Liver (tissue), 8 donors: ENCODE measurements at regions not wholly inside any gene's neighbourhood (a gene's known extent, or its start where the extent isn't known, plus 50 kb on each side); places are given as distances from the start of the nearest gene placed in this dataset.

Experiments used
- DNase-seq: peaks from one replicate; pipeline ENCODE4 v3.0.0-alpha.2; 2017; ENCODE audit warnings: low spot score
- H3K27ac ChIP-seq, 2 donors: one replicate each; pipeline ENCODE4 v1.7.0; 2013; ENCODE audit warnings: inconsistent platforms in 2 of 2, low read length in 2 of 2, control low read depth in 1 of 2, low read depth in 1 of 2, mild to moderate bottlenecking in 1 of 2
- H3K27me3 ChIP-seq, 4 donors: one replicate each; pipeline versions ENCODE4 v1.6.1 to v1.7.0; 2013; ENCODE audit warnings: low read length in 3 of 4, inconsistent platforms in 1 of 4, mild to moderate bottlenecking in 1 of 4, moderate library complexity in 1 of 4; ENCODE audit not compliant: control insufficient read depth in 4 of 4, insufficient read depth in 4 of 4
- H3K36me3 ChIP-seq, 4 donors: one replicate each; pipeline versions ENCODE4 v1.6.1 to v1.7.0; 2013; ENCODE audit warnings: low read length in 3 of 4, mild to moderate bottlenecking in 3 of 4, low read depth in 1 of 4, moderate library complexity in 1 of 4; ENCODE audit not compliant: control insufficient read depth in 4 of 4, insufficient read depth in 3 of 4
- H3K4me1 ChIP-seq, 4 donors: one replicate each; pipeline versions ENCODE4 v1.6.1 to v1.7.0; 2013; ENCODE audit warnings: low read length in 3 of 4, mild to moderate bottlenecking in 3 of 4, moderate library complexity in 1 of 4; ENCODE audit not compliant: control insufficient read depth in 4 of 4, insufficient read depth in 4 of 4
- H3K4me3 ChIP-seq, 3 donors: one replicate each; pipeline versions ENCODE4 v1.6.1 to v1.7.0; 2013; ENCODE audit warnings: low read length in 3 of 3, control low read depth in 1 of 3, low read depth in 1 of 3, mild to moderate bottlenecking in 1 of 3
- H3K9ac ChIP-seq, 2 donors: one replicate each; pipeline ENCODE4 v1.7.0; 2013; ENCODE audit warnings: low read length in 2 of 2, mild to moderate bottlenecking in 2 of 2, moderate library complexity in 2 of 2, control low read depth in 1 of 2, low read depth in 1 of 2
- H3K9me3 ChIP-seq, 4 donors: one replicate each; pipeline versions ENCODE4 v1.6.1 to v1.7.0; 2013; ENCODE audit warnings: low read length in 3 of 4; ENCODE audit not compliant: control insufficient read depth in 4 of 4
- EGR1 ChIP-seq, 2 donors: IDR thresholded peaks; 2 replicates each; pipeline ENCODE4 v1.6.1; 2016 to 2018; ENCODE audit warnings: antibody characterized with exemption in 2 of 2, low read depth in 2 of 2
- FOXA1 ChIP-seq: IDR thresholded peaks from 2 replicates; pipeline ENCODE4 v1.6.1; 2016; ENCODE audit warnings: antibody characterized with exemption
- FOXA2 ChIP-seq: IDR thresholded peaks from 2 replicates; pipeline ENCODE4 v1.6.1; 2016; ENCODE audit warnings: antibody characterized with exemption
- HNF4A ChIP-seq, 2 donors: conservative IDR thresholded peaks; 2 replicates each; pipeline ENCODE4 v1.6.1; 2016; ENCODE audit warnings: antibody characterized with exemption in 2 of 2, mild to moderate bottlenecking in 2 of 2
- HNF4G ChIP-seq: IDR thresholded peaks from 2 replicates; pipeline ENCODE4 v1.6.1; 2016; ENCODE audit warnings: antibody characterized with exemption
- JUND ChIP-seq, 2 donors: IDR thresholded peaks; 2 replicates each; pipeline ENCODE4 v1.6.1; 2016; ENCODE audit warnings: antibody characterized with exemption in 2 of 2
- NR2F2 ChIP-seq: IDR thresholded peaks from 2 replicates; pipeline ENCODE4 v1.6.1; 2016; ENCODE audit warnings: antibody characterized with exemption
- RXRA ChIP-seq, 2 donors: IDR thresholded peaks; 2 replicates each; pipeline ENCODE4 v1.6.1; 2017 to 2018; ENCODE audit warnings: antibody characterized with exemption in 2 of 2, mild to moderate bottlenecking in 1 of 2
- SP1 ChIP-seq: IDR thresholded peaks from 2 replicates; pipeline ENCODE4 v1.6.1; 2018; ENCODE audit warnings: antibody characterized with exemption, mild to moderate bottlenecking
- TAF1 ChIP-seq: conservative IDR thresholded peaks from 2 replicates; pipeline ENCODE4 v1.6.1; 2016; ENCODE audit warnings: antibody characterized with exemption, mild to moderate bottlenecking
- YY1 ChIP-seq: IDR thresholded peaks from 2 replicates; pipeline ENCODE4 v1.6.1; 2016; ENCODE audit warnings: antibody characterized with exemption, mild to moderate bottlenecking
- WGBS: extraction: QIAGEN DNeasy Blood & Tissue Kit; methylation state at CpG from one replicate; pipeline ENCODE4 v1.1.7; 2013; 5-methylcytosine and 5-hydroxymethylcytosine counted together
- TF ChIP-seq, protein P1 (sequence below): IDR thresholded peaks from 2 replicates; pipeline ENCODE4 v1.6.1; 2016; ENCODE audit warnings: antibody characterized with exemption, mild to moderate bottlenecking
- TF ChIP-seq, protein P2 (sequence below): IDR thresholded peaks from 2 replicates; pipeline ENCODE4 v1.6.1; 2016; ENCODE audit warnings: antibody characterized with exemption
- TF ChIP-seq, protein P3 (sequence below): IDR thresholded peaks from 2 replicates; pipeline ENCODE4 v1.6.1; 2016; ENCODE audit warnings: antibody characterized with exemption
- TF ChIP-seq, protein P4 (sequence below): fragments of 150-350 bp; IDR thresholded peaks from 2 replicates; pipeline ENCODE4 v1.5.1; 2017; ENCODE audit warnings: improper control_type of control experiment, low read depth, low read length; ENCODE audit not compliant: missing input control
- donor health status: healthy.
- donor health status: healthy.
- donor health status: healthy.
- donor health status: healthy.
- donor health status: healthy.

DNA sequence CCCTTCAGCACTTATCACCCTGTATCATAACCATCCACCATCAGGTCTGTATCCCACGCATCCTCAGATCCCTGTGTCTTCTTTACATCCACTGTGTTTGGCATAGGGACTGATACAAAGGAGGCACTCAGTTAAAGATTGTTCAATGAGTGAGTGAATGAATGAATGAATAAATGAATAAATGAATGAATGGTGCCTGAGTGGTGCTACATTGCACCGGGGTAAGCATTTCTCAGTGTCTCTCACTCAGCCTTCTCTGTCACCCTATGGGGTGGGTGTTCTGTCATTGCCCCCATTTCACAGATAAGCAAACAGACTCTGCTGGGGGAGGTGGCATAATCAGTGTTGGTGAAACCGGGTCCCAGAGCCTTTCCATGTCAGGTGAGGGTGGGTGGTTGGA lies 56.6 kb upstream of the ID3 start (continued):
- TF ChIP-seq, protein P1, sequence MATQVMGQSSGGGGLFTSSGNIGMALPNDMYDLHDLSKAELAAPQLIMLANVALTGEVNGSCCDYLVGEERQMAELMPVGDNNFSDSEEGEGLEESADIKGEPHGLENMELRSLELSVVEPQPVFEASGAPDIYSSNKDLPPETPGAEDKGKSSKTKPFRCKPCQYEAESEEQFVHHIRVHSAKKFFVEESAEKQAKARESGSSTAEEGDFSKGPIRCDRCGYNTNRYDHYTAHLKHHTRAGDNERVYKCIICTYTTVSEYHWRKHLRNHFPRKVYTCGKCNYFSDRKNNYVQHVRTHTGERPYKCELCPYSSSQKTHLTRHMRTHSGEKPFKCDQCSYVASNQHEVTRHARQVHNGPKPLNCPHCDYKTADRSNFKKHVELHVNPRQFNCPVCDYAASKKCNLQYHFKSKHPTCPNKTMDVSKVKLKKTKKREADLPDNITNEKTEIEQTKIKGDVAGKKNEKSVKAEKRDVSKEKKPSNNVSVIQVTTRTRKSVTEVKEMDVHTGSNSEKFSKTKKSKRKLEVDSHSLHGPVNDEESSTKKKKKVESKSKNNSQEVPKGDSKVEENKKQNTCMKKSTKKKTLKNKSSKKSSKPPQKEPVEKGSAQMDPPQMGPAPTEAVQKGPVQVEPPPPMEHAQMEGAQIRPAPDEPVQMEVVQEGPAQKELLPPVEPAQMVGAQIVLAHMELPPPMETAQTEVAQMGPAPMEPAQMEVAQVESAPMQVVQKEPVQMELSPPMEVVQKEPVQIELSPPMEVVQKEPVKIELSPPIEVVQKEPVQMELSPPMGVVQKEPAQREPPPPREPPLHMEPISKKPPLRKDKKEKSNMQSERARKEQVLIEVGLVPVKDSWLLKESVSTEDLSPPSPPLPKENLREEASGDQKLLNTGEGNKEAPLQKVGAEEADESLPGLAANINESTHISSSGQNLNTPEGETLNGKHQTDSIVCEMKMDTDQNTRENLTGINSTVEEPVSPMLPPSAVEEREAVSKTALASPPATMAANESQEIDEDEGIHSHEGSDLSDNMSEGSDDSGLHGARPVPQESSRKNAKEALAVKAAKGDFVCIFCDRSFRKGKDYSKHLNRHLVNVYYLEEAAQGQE, result no peak
- TF ChIP-seq, protein P2, sequence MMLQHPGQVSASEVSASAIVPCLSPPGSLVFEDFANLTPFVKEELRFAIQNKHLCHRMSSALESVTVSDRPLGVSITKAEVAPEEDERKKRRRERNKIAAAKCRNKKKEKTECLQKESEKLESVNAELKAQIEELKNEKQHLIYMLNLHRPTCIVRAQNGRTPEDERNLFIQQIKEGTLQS, result no peak
- no peak for TF ChIP-seq FOXA2

DNA sequence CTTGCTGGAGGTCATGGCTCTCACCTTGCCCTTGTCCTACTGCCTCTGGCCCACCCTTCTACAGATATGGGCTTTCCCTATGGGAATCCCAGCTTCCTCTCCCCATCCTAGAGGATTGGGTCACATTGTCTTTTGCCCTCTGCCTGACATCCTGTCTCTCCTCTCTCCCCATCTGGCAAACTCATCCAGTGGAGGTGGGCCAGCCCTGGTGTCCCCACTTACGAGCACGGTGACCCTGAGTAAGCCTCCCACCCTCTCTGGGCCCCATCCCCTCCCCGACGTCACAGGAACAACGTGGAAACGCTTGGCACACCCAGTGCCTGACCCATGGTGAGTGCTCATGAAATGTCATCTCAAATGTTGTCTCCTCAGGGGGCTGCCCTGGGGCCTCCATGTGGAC lies 56.1 kb upstream of the ID3 start:
- H3K9me3 ChIP-seq, result no peaks in the 10 kb centered on the region
- H3K4me1 ChIP-seq, result peaks cover 0 to 7% (median 4%) of the 10 kb centered on the region in 4 donors
- TF ChIP-seq, protein P3, sequence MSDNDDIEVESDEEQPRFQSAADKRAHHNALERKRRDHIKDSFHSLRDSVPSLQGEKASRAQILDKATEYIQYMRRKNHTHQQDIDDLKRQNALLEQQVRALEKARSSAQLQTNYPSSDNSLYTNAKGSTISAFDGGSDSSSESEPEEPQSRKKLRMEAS, result no peak
- TF ChIP-seq FOXA1 (no peak), HNF4G (no peak), NR2F2 (no peak), JUND (IDR thresholded peaks at IDR 0.05) (no peak), FOXA2 (no peak), EGR1 (IDR thresholded peaks at IDR 0.05; ENCODE audit: low read depth in 2 of 2) (no peak)
- TF ChIP-seq, protein P1, result no peak
- H3K27ac ChIP-seq, result no peak overlapping the region
- H3K36me3 ChIP-seq, result no peaks in the 10 kb centered on the region
- DNase-seq, result no peak
- peaks cover 0 to 12% (median 2%) of the 10 kb centered on the region in 4 donors for H3K27me3 ChIP-seq
- no peak overlapping the region for H3K9ac ChIP-seq
- WGBS, result 68% methylated on average over 6 of the region's 6 CpGs
- no peak overlapping the region for H3K4me3 ChIP-seq

DNA sequence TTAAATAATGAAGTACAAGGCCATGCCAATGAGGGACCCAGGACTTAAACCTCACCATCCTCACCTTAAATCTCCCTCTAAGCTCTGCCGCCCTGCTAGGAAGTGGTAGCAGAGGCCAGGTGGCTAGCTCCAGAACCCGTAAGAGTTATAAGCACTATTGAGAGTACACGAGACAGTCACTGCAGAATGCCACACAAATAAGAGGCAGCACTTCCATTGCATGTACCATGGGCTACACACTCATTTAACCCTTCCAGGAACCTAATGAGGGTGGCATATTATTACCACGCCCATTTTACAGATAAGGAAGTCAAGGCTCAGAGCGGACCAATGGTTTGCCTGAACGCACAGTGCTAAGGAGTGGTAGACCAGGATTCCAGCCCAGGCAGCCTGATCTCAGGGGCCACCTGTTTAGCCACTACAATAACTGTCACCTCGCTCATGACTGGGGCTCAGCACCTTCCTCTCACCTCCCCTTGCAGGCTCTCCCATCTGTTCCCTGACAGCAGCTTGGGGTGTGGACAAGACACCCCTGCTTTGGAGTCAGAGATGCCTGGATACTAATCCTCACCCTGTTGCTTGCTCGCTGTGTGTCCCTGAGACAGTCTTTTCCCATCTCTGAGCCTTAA lies 54.8 kb upstream of the ID3 start:
- peaks cover 0 to 9% (median 1%) of the 10 kb centered on the region in 4 donors for H3K27me3 ChIP-seq
- H3K9me3 ChIP-seq, result no peaks in the 10 kb centered on the region
- H3K36me3 ChIP-seq, result no peaks in the 10 kb centered on the region
- H3K27ac ChIP-seq, result no peak overlapping the region
- no peak overlapping the region for H3K9ac ChIP-seq
- 91% methylated on average over 8 of the region's 8 CpGs for WGBS
- DNase-seq, result no peak
- H3K4me3 ChIP-seq, result no peak overlapping the region
- H3K4me1 ChIP-seq, result no peaks in the 10 kb centered on the region
- TF ChIP-seq RXRA (IDR thresholded peaks at IDR 0.05) (no peak), SP1 (no peak), TAF1 (no peak), YY1 (no peak), HNF4A (conservative IDR thresholded peaks at IDR 0.05) (no peak), NR2F2 (no peak), FOXA1 (no peak), JUND (IDR thresholded peaks at IDR 0.05) (no peak)
- TF ChIP-seq, protein P2, result no peak
- TF ChIP-seq, protein P4, sequence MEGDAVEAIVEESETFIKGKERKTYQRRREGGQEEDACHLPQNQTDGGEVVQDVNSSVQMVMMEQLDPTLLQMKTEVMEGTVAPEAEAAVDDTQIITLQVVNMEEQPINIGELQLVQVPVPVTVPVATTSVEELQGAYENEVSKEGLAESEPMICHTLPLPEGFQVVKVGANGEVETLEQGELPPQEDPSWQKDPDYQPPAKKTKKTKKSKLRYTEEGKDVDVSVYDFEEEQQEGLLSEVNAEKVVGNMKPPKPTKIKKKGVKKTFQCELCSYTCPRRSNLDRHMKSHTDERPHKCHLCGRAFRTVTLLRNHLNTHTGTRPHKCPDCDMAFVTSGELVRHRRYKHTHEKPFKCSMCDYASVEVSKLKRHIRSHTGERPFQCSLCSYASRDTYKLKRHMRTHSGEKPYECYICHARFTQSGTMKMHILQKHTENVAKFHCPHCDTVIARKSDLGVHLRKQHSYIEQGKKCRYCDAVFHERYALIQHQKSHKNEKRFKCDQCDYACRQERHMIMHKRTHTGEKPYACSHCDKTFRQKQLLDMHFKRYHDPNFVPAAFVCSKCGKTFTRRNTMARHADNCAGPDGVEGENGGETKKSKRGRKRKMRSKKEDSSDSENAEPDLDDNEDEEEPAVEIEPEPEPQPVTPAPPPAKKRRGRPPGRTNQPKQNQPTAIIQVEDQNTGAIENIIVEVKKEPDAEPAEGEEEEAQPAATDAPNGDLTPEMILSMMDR, result no peak
- TF ChIP-seq, protein P1, result no peak
- TF ChIP-seq, protein P3, result no peak
